GM19043 (cell line): ENCODE measurements at regions not wholly inside any gene's neighbourhood (a gene's known extent, or its start where the extent isn't known, plus 50 kb on each side); places are given as distances from the start of the nearest gene placed in this dataset.
"Not testable (repeated sequence)": the region's sequence is repeated elsewhere in the genome, so short reads cannot be mapped to it uniquely, and the experiment has no call there.

Source experiments
- ATAC-seq: cut with Tn5 transposase; IDR thresholded peaks from one replicate; pipeline ENCODE4 v1.9.1; 2021; ENCODE audit warnings: low read depth; ENCODE audit not compliant: unreplicated experiment

- no peak for ATAC-seq
These were observed 128.0 kb upstream of the CCDC150 start for GRCh38 chr2:196511258-196512168.

GRCh38 chr2:196513796-196514526 is 125.6 kb upstream of the CCDC150 start:
- ATAC-seq, result no peak

- no peak for ATAC-seq
These were observed 124.9 kb upstream of the CCDC150 start for GRCh38 chr2:196514641-196515040.

DNA sequence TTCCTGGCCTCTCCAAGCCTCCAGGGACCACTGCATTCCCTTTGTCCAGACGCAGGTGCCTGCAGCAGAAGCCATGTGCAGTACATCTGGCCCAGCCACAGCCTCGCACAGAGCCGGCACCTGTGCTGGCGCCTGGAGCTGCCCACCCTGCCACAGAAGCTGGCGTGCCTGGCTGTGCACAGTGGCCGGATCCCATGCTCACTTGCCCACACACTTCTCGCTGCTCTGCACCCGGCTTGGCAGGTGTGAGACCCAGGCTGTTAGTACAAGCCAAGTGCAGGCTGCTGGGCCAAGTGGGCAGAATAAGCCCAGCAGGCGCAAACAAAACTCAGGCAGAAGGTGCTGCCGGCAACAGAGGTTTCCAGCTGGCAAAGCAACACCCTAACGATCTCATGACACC is 124.5 kb upstream of the CCDC150 start:
- no peak for ATAC-seq

GRCh38 chr2:196515608-196516007 is 123.9 kb upstream of the CCDC150 start:
- no peak for ATAC-seq

GRCh38 chr2:196516564-196516963 is 123.0 kb upstream of the CCDC150 start:
- no peak for ATAC-seq

- no peak for ATAC-seq
These were observed 118.9 kb upstream of the CCDC150 start for GRCh38 chr2:196520605-196521004.

DNA sequence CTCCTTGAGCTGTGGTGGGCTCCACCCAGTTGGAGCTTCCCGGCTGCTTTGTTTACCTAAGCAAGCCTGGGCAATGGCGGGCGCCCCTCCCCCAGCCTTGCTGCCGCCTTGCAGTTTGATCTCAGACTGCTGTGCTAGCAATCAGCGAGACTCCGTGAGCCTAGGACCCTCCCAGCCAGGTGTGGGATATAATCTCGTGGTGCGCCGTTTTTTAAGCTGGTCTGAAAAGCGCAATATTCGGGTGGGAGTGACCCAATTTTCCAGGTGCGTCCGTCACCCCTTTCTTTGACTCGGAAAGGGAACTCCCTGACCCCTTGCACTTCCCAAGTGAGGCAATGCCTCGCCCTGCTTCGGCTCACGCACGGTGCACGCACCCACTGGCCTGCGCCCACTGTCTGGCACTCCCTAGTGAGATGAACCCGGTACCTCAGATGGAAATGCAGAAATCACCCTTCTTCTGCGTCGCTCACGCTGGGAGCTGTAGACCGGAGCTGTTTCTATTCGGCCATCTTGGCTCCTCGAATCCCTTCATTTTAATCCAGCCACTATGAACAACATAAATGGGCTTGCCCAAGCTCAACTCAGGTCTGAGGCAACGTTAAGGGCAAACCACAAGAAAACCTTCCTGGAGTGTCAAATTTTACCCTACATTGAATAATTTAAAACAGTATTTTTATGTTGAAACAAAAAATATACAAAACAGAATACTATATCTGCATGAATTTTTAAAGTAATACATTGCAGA is 112.4 kb upstream of the CCDC150 start:
- not testable (repeated sequence) for ATAC-seq

- no peak for ATAC-seq
These were observed 110.9 kb upstream of the CCDC150 start for GRCh38 chr2:196528486-196529223.

- ATAC-seq, result no peak
These were observed 108.6 kb upstream of the CCDC150 start for GRCh38 chr2:196530910-196531309.

DNA sequence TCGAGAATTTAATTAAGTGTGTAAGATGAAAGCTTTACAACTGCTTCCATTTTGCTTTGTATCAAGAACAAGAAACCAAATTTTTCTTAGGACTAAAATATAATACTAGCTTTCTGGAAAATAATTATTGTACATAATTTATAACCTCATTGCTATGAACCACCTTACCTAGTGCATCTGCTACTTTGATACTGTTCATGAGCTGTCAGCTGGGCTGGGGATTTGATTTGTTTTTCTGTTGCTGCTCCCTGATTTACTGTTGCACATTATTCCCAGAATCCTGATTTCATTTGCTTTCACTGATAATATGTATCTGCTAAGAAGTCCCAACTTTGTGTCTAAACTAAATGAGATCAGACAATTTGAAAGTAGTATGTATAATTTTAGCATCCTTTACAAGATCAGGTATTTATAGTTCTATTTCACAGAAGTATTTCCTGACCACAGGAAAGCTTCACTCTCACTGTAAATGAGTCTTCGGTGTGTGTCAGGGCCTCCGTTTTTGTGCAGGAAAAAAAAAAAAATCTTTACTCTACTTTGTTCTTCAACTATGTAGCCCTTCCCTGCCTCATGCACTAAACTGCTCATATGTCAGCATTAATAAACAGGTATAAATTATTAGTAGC is 105.6 kb upstream of the CCDC150 start:
- no peak for ATAC-seq

DNA sequence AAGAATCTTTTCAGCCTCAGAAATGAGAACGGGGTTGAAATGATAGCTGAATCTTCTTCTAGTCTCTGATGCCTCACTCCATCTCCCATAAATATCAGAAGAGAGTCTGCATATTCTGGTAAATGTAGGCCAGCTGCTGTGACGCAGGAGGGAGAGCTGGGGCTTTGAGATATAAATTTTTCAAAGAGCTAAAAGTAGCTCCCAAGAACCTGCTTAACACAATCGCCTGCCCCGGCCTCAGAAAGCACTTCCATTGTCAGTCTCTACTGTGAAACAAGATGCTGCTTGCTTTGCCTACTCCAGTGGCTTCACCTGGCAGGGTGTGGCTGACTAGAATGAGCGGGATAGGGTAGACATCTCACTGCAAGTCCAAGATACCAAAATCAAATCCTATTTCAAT is 105.0 kb upstream of the CCDC150 start:
- ATAC-seq, result no peak

- no peak for ATAC-seq
These were observed 104.5 kb upstream of the CCDC150 start for GRCh38 chr2:196535061-196535460.

DNA sequence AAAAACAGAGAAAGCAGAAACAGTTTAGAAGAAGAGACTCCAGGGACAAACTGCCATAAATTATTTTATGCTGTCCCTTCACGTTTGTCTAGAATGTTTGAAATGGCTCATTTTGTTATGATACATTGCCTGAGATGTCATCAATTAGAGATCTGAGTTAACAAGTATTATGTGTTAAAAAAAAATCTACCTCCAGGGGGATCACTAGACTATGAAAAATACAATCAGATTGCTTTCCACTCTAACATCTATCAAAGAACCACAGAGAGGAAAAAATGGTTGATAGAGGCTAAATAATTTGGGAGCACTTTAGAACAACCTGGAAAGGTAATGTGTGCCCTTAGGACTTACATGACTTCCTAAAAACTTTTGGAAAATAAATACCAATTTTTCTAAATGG is 103.8 kb upstream of the CCDC150 start:
- ATAC-seq, result no peak

GRCh38 chr2:196537311-196537710 is 102.2 kb upstream of the CCDC150 start:
- ATAC-seq, result no peak

GRCh38 chr2:196538189-196538588 is 101.3 kb upstream of the CCDC150 start:
- no peak for ATAC-seq

GRCh38 chr2:196538646-196539045 is 100.9 kb upstream of the CCDC150 start:
- no peak for ATAC-seq

DNA sequence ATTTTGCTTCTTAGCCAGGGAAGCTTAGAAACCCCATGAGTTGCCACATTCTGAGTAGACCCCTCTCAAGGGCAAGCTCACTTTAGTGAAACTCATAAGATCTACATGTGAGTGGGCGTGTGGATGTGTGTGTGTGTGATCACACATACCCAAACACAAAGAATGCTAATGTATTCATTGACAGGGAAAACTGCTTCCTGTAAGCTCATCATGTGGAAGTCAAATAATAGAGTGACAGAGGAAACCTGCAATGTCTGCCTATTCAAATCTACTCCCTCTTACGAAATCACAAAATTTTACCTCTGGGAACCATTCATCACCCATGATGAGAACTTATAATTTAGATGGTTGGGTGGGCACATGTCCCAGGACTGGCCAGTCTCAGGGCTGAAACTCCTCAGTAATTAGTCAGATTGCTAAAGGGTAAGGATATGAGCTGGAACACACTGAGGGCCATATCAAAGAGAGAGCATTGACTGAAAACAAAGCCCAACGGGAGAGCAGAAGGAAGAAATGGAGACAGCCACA is 94.5 kb upstream of the CCDC150 start:
- ATAC-seq, result no peak

- no peak for ATAC-seq
These were observed 93.2 kb upstream of the CCDC150 start for GRCh38 chr2:196546151-196546919.
